PC-9 (cell line): ENCODE measurements at regions not wholly inside any gene's neighbourhood (a gene's known extent, or its start where the extent isn't known, plus 50 kb on each side); places are given as distances from the start of the nearest gene placed in this dataset.

Source experiments
- BruUV-seq: library from RNA; stranded (reverse); fragments of 400-500 nt; replicated peaks from 2 replicates; lab custom pipeline; 2021; lab: Mats Ljungman, UMichigan
- CTCF ChIA-PET: fragments of 300-600 bp; sonication (Branson Sonifier 250); formaldehyde crosslinking; loops from one replicate; lab custom pipeline; 2022; ENCODE audit warnings: antibody characterized with exemption; lab: Charles Lee
- POLR2A ChIA-PET: fragments of 300-600 bp; sonication (Branson Sonifier 250); formaldehyde crosslinking; loops from one replicate; lab custom pipeline; 2022; ENCODE audit warnings: antibody characterized with exemption; ENCODE audit not compliant: unreplicated experiment; lab: Charles Lee
- DNase-seq, 2 experiments: peaks; one replicate each; pipeline versions ENCODE4 v3.0.0 to v3.0.0-alpha.2; 2015 to 2022; ENCODE audit warnings: mixed read lengths in 1 of 2
- H2AFZ ChIP-seq: fragments of 200-600 bp; sonication (generic); 2 replicates; pipeline ENCODE4 v1.8.1; 2017; ENCODE audit warnings: antibody characterized with exemption
- H3F3A ChIP-seq: fragments of 200-600 bp; sonication (generic); 2 replicates; pipeline ENCODE4 v1.8.1; 2017; ENCODE audit warnings: antibody characterized with exemption, mild to moderate bottlenecking, low read depth; ENCODE audit not compliant: insufficient read depth
- H3K27ac ChIP-seq: fragments of 200-600 bp; sonication (generic); 2 replicates; pipeline ENCODE4 v1.6.1; 2016; ENCODE audit warnings: mixed run types
- H3K27me3 ChIP-seq: fragments of 200-600 bp; sonication (generic); 2 replicates; pipeline ENCODE4 v1.6.1; 2016; ENCODE audit warnings: low read depth, mixed run types; ENCODE audit not compliant: insufficient read depth
- H3K36me3 ChIP-seq: fragments of 200-600 bp; sonication (generic); 2 replicates; pipeline ENCODE4 v1.6.1; 2016; ENCODE audit warnings: low read depth, mixed run types
- H3K4me1 ChIP-seq: fragments of 200-600 bp; sonication (generic); replicated peaks from 2 replicates; pipeline ENCODE4 v1.6.1; 2016; ENCODE audit warnings: mixed run types; ENCODE audit not compliant: insufficient read depth
- H3K4me2 ChIP-seq: fragments of 200-600 bp; sonication (generic); 2 replicates; pipeline ENCODE4 v1.6.1; 2017; ENCODE audit warnings: mixed run types
- H3K4me3 ChIP-seq: fragments of 200-600 bp; sonication (generic); 2 replicates; pipeline ENCODE4 v1.6.1; 2016; ENCODE audit warnings: mixed run types
- H3K79me2 ChIP-seq: fragments of 200-600 bp; sonication (generic); 2 replicates; pipeline ENCODE4 v1.6.1; 2017; ENCODE audit warnings: low read depth, mixed run types
- H3K9me2 ChIP-seq: fragments of 200-600 bp; sonication (generic); 2 replicates; pipeline ENCODE4 v1.8.1; 2017; ENCODE audit warnings: mild to moderate bottlenecking; ENCODE audit not compliant: insufficient read depth
- H3K9me3 ChIP-seq: fragments of 200-600 bp; sonication (generic); 2 replicates; pipeline ENCODE4 v1.8.1; 2016; ENCODE audit warnings: low read depth; ENCODE audit not compliant: insufficient read depth
- H4K20me1 ChIP-seq: fragments of 200-600 bp; sonication (generic); 2 replicates; pipeline ENCODE4 v1.8.1; 2017; ENCODE audit not compliant: insufficient read depth
- CTCF ChIP-seq: fragments of 200-600 bp; sonication (generic); conservative IDR thresholded peaks from 2 replicates; pipeline ENCODE4 v1.6.1; 2017; ENCODE audit warnings: mixed run types, antibody characterized with exemption, mild to moderate bottlenecking, moderate library complexity
- EZH2 ChIP-seq: fragments of 200-600 bp; sonication (generic); IDR thresholded peaks from 2 replicates; pipeline ENCODE4 v1.8.0; 2017; ENCODE audit warnings: antibody characterized with exemption, low read depth
- intact Hi-C: fragments of 100-400 bp; cut with micrococcal nuclease; formaldehyde crosslinking; loops from one replicate; pipeline ENCODE4 v1.10.0; 2022; ENCODE audit not compliant: unreplicated experiment

GRCh38 chr1:242634732-242635131 lies 110.2 kb upstream of the PLD5 start:
- Histone ChIP-seq H3K36me3 (no peaks in the 10 kb centered on the region), H3K27me3 (peaks cover 19% of the 10 kb centered on the region), H3K4me2 (no peak overlapping the region), H4K20me1 (no peaks in the 10 kb centered on the region), H3K4me3 (no peak overlapping the region), H3F3A (no peaks in the 10 kb centered on the region), H3K9me3 (no peaks in the 10 kb centered on the region), H3K9me2 (no peaks in the 10 kb centered on the region), H3K4me1 (no peaks in the 10 kb centered on the region), H3K27ac (no peak overlapping the region), H3K79me2 (no peaks in the 10 kb centered on the region), H2AFZ (no peak overlapping the region)
- no TSS peak for BruUV-seq
- POLR2A ChIA-PET: no interaction called here
- no peak for TF ChIP-seq EZH2
- no peak for TF ChIP-seq CTCF
- intact Hi-C loops: no loop called here
- no peak for DNase-seq
- CTCF ChIA-PET: no interaction called here

- Histone ChIP-seq H3K4me3 (no peak overlapping the region), H3K27me3 (no peaks in the 10 kb centered on the region), H3F3A (no peaks in the 10 kb centered on the region), H3K27ac (no peak overlapping the region), H3K79me2 (no peaks in the 10 kb centered on the region), H3K36me3 (no peaks in the 10 kb centered on the region), H3K4me1 (no peaks in the 10 kb centered on the region), H3K9me3 (no peaks in the 10 kb centered on the region), H4K20me1 (no peaks in the 10 kb centered on the region), H3K4me2 (no peak overlapping the region), H2AFZ (no peak overlapping the region), H3K9me2 (no peaks in the 10 kb centered on the region)
- TF ChIP-seq CTCF (no peak), EZH2 (no peak)
- DNase-seq: no peak
- no TSS peak for BruUV-seq
- intact Hi-C loops: no loop called here
- POLR2A ChIA-PET: no interaction called here
- CTCF ChIA-PET: no interaction called here
Measured at GRCh38 chr1:242629396-242629795, 104.9 kb upstream of the PLD5 start.

- ChIA-PET CTCF (no interaction called here), POLR2A (no interaction called here)
- H3K9me2 ChIP-seq: no peaks in the 10 kb centered on the region
Measured at GRCh38 chr1:242623756-242624155, 99.3 kb upstream of the PLD5 start.

More at GRCh38 chr1:242623756-242624155, 99.3 kb upstream of the PLD5 start:
- Histone ChIP-seq H3K27ac (no peak overlapping the region), H3K4me1 (no peaks in the 10 kb centered on the region), H3K27me3 (no peaks in the 10 kb centered on the region), H3K4me2 (no peak overlapping the region), H3K36me3 (no peaks in the 10 kb centered on the region), H2AFZ (no peak overlapping the region), H3K9me3 (no peaks in the 10 kb centered on the region), H3F3A (no peaks in the 10 kb centered on the region), H4K20me1 (no peaks in the 10 kb centered on the region), H3K79me2 (no peaks in the 10 kb centered on the region), H3K4me3 (no peak overlapping the region)
- DNase-seq: no peak
- BruUV-seq: no TSS peak
- intact Hi-C loops: no loop called here
- TF ChIP-seq EZH2: no peak
- TF ChIP-seq CTCF: no peak
